HL-60 (cell line): ENCODE measurements at regions not wholly inside any gene's neighbourhood (a gene's known extent, or its start where the extent isn't known, plus 50 kb on each side); places are given as distances from the start of the nearest gene placed in this dataset.

Experiments used
- DNase-seq, 2 experiments: peaks; one replicate each; pipeline ENCODE4 v3.0.0-alpha.2; 2010 to 2020; ENCODE audit warnings: low read depth in 1 of 2, low spot score in 1 of 2
- H3K27ac ChIP-seq: fragments of 250-450 bp; sonication (Bioruptor Pico); replicated peaks from 2 replicates; pipeline ENCODE4 v1.5.1; 2020; ENCODE audit warnings: mild to moderate bottlenecking, moderate library complexity
- H3K27me3 ChIP-seq: fragments of 250-450 bp; sonication (Bioruptor Pico); 2 replicates; pipeline ENCODE4 v1.5.1; 2021; ENCODE audit warnings: mild to moderate bottlenecking, moderate library complexity; ENCODE audit not compliant: insufficient read depth, poor library complexity, severe bottlenecking
- H3K4me3 ChIP-seq: replicated peaks from 2 replicates; pipeline ENCODE4 v1.5.1; 2011; ENCODE audit warnings: mild to moderate bottlenecking, control low read depth, low read length; ENCODE audit not compliant: insufficient read depth
- CTCF ChIP-seq: IDR thresholded peaks from one replicate; pipeline ENCODE4 v1.5.1; 2011; ENCODE audit warnings: low read length, control low read depth, inconsistent platforms; ENCODE audit not compliant: insufficient read depth
- GABPA ChIP-seq: IDR thresholded peaks from 2 replicates; pipeline ENCODE4 v1.6.1; 2012; ENCODE audit warnings: low read depth
- POLR2AphosphoS5 ChIP-seq: IDR thresholded peaks from 2 replicates; pipeline ENCODE4 v1.6.1; 2012; ENCODE audit warnings: low read depth
- REST ChIP-seq: IDR thresholded peaks from 2 replicates; pipeline ENCODE4 v1.6.1; 2012; ENCODE audit warnings: low read depth; ENCODE audit not compliant: insufficient replicate concordance
- SPI1 ChIP-seq: IDR thresholded peaks from 2 replicates; pipeline ENCODE4 v1.6.1; 2012; ENCODE audit warnings: low read depth, mild to moderate bottlenecking, borderline replicate concordance

GRCh38 chr7:82539969-82540368 is 96.4 kb upstream of the CACNA2D1 start:
- TF ChIP-seq SPI1 (no peak), POLR2AphosphoS5 (no peak), REST (no peak), GABPA (no peak), CTCF (no peak)
- Histone ChIP-seq H3K27me3 (peaks cover 3% of the 10 kb centered on the region), H3K4me3 (no peak overlapping the region), H3K27ac (no peak overlapping the region)
- DNase-seq = no peak

GRCh38 chr7:82534684-82535083 is 91.1 kb upstream of the CACNA2D1 start:
- no peak for DNase-seq
- Histone ChIP-seq H3K4me3 (no peak overlapping the region), H3K27ac (no peak overlapping the region), H3K27me3 (no peaks in the 10 kb centered on the region)
- no peak for TF ChIP-seq CTCF
- no peak for TF ChIP-seq SPI1
- TF ChIP-seq POLR2AphosphoS5 = no peak

- Histone ChIP-seq H3K27ac (no peak overlapping the region), H3K27me3 (no peaks in the 10 kb centered on the region), H3K4me3 (no peak overlapping the region)
- DNase-seq = no peak
- TF ChIP-seq CTCF = no peak
- TF ChIP-seq POLR2AphosphoS5 = no peak
These were observed 86.8 kb upstream of the CACNA2D1 start for GRCh38 chr7:82530361-82530760.

GRCh38 chr7:82528577-82529310 is 85.2 kb upstream of the CACNA2D1 start:
- H3K27ac ChIP-seq = no peak overlapping the region
- no peak for DNase-seq
- no peak for TF ChIP-seq CTCF
- TF ChIP-seq POLR2AphosphoS5 = no peak
- TF ChIP-seq GABPA = no peak
- no peak for TF ChIP-seq SPI1
- TF ChIP-seq REST = no peak
- H3K4me3 ChIP-seq = no peak overlapping the region
- no peaks in the 10 kb centered on the region for H3K27me3 ChIP-seq
